ENCODE measurements at regions not wholly inside any gene's neighbourhood (a gene's known extent, or its start where the extent isn't known, plus 50 kb on each side); places are given as distances from the start of the nearest gene placed in this dataset.
A peak's percentile ranks its signal among the peaks of the same experiment; 100 is the strongest.

DNA sequence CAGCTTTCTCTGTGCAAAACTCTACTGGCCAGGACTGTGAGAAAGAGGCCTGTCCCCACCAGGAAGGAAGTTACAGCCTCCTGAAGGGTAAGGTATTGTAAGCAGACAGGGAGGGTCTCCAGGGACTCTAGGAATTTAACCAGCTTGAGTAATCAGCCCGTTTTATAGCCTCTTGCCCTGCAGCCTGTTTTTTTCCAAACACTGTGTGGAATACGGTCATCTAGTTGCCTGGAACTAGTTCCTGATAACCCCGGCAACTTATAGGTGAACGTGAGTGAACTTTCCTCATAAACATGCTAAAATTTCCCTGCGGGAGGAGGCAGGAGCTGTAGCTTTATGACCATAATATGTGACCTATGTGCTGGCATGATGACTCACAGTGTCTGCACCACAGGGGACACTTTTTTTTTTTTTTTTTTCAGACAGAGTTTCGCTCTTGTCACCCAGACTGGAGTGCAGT, 60.1 kb upstream of the DAZL start:
- BruUV-seq (replicated peaks), result no TSS peak
- Histone ChIP-seq H3K27ac (ENCODE audit: low read depth, low read length) (no peak overlapping the region), H2AFZ (ENCODE audit: low read depth, low read length, poor library complexity, severe bottlenecking) (peak overlapping the region; percentile 72), H3K4me1 (ENCODE audit: control insufficient read depth in 1 of 2, insufficient read depth in 2 of 2, low read length in 2 of 2) (peaks cover 3 to 14% of the 10 kb centered on the region in 2 experiments; a peak in 2 of 4 replicates), H4K20me1 (ENCODE audit: insufficient read depth) (no peaks in the 10 kb centered on the region), H3K4me2 (ENCODE audit: low read length) (peak overlapping the region; percentile 70), H3K9ac (ENCODE audit: low read length) (no peak overlapping the region), H3K36me3 (ENCODE audit: control insufficient read depth in 1 of 2, insufficient read depth in 2 of 2, low read length in 2 of 2) (no peaks in the 10 kb centered on the region), H3K79me2 (ENCODE audit: insufficient read depth, low read length) (no peaks in the 10 kb centered on the region), H3K27me3 (ENCODE audit: insufficient read depth, low read length) (no peaks in the 10 kb centered on the region), H3K4me3 (replicated peaks in 1 of 2; ENCODE audit: low read depth in 1 of 2, low read length in 2 of 2) (peak overlapping the region in 1 of 2 experiments; percentile 25; a peak in 2 of 4 replicates), H3K9me3 (ENCODE audit: control insufficient read depth in 1 of 2, insufficient read depth in 1 of 2, low read depth in 1 of 2, low read length in 2 of 2) (no peaks in the 10 kb centered on the region), H3K9me2 (ENCODE audit: insufficient read depth) (no peaks in the 10 kb centered on the region)
- ATAC-seq, result peak; percentile 65
- RAD21 ChIA-PET (ENCODE audit: low non-redundant PET in 1 of 2, low total read pairs in 2 of 2, uncharacterized antibody in 2 of 2, unreplicated experiment in 2 of 2), result no interaction called here
- POLR2A ChIA-PET, result no interaction called here
- peak; percentile 43 for DNase-seq (ENCODE audit: low read depth, low spot score)
- intact Hi-C loops (cut with micrococcal nuclease), result no loop called here
- peak; percentile 68 for TF ChIP-seq FOSL1 (IDR thresholded peaks at IDR 0.05; ENCODE audit: low read depth)
- no peak for TF ChIP-seq POLR2AphosphoS5 (IDR thresholded peaks at IDR 0.05; ENCODE audit: low read depth, low read length)
- no peak for TF ChIP-seq ELF1 (IDR thresholded peaks at IDR 0.05; ENCODE audit: borderline replicate concordance, low read depth)
- CTCF ChIA-PET, result no interaction called here

DNA sequence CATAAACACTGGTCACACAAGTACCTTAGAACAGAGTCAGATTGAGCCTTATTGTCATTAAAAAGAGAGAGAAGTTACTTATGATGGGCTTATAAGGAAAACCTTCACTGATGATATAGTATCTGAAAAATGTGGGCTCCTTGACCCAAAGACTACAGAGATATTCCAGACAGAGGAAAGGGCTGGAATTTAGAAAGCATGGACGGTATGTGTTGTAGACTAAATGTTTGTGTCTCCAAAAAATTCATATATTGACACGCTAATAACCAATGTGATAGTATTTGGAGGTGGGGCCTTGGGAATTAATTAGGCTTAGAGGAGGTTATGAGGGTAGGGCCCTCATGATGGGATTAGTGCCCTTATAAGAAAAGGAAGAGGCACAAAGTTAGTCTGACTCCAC, 61.0 kb upstream of the DAZL start:
- H3K4me2 ChIP-seq (ENCODE audit: low read length), result no peak overlapping the region; the same call in 1 of the 2 replicates
- H2AFZ ChIP-seq (ENCODE audit: low read depth, low read length, poor library complexity, severe bottlenecking), result no peak overlapping the region
- ChIA-PET RAD21 (ENCODE audit: low non-redundant PET in 1 of 2, low total read pairs in 2 of 2, uncharacterized antibody in 2 of 2, unreplicated experiment in 2 of 2) (no interaction called here), CTCF (no interaction called here), POLR2A (no interaction called here)
- TF ChIP-seq EGR1 (IDR thresholded peaks at IDR 0.05; ENCODE audit: low read depth) (no peak), JUND (IDR thresholded peaks at IDR 0.05) (no peak), TCF7L2 (IDR thresholded peaks at IDR 0.05; ENCODE audit: borderline replicate concordance, extremely low read depth, insufficient read depth, insufficient read length) (no peak)
- TF ChIP-seq, protein P1, sequence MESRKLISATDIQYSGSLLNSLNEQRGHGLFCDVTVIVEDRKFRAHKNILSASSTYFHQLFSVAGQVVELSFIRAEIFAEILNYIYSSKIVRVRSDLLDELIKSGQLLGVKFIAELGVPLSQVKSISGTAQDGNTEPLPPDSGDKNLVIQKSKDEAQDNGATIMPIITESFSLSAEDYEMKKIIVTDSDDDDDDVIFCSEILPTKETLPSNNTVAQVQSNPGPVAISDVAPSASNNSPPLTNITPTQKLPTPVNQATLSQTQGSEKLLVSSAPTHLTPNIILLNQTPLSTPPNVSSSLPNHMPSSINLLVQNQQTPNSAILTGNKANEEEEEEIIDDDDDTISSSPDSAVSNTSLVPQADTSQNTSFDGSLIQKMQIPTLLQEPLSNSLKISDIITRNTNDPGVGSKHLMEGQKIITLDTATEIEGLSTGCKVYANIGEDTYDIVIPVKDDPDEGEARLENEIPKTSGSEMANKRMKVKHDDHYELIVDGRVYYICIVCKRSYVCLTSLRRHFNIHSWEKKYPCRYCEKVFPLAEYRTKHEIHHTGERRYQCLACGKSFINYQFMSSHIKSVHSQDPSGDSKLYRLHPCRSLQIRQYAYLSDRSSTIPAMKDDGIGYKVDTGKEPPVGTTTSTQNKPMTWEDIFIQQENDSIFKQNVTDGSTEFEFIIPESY (IDR thresholded peaks at IDR 0.05; ENCODE audit: extremely low read depth, insufficient replicate concordance, low read length), result no peak
- intact Hi-C loops (cut with micrococcal nuclease), result no loop called here
- no peak for DNase-seq (ENCODE audit: low read depth, low spot score)
- no peaks in the 10 kb centered on the region for H3K9me3 ChIP-seq (ENCODE audit: control insufficient read depth in 1 of 2, insufficient read depth in 1 of 2, low read depth in 1 of 2, low read length in 2 of 2)
- no peaks in the 10 kb centered on the region for H4K20me1 ChIP-seq (ENCODE audit: insufficient read depth)
- no peaks in the 10 kb centered on the region for H3K36me3 ChIP-seq (ENCODE audit: control insufficient read depth in 1 of 2, insufficient read depth in 2 of 2, low read length in 2 of 2)
- no peak overlapping the region for H3K4me3 ChIP-seq (replicated peaks in 1 of 2; ENCODE audit: low read depth in 1 of 2, low read length in 2 of 2)
- H3K27me3 ChIP-seq (ENCODE audit: insufficient read depth, low read length), result no peaks in the 10 kb centered on the region
- no peak overlapping the region for H3K9ac ChIP-seq (ENCODE audit: low read length)
- peaks cover 3 to 14% of the 10 kb centered on the region in 2 experiments; a peak in 2 of 4 replicates for H3K4me1 ChIP-seq (ENCODE audit: control insufficient read depth in 1 of 2, insufficient read depth in 2 of 2, low read length in 2 of 2)
- no peaks in the 10 kb centered on the region for H3K9me2 ChIP-seq (ENCODE audit: insufficient read depth)
- H3K79me2 ChIP-seq (ENCODE audit: insufficient read depth, low read length), result no peaks in the 10 kb centered on the region
- BruUV-seq (replicated peaks), result no TSS peak
- H3K27ac ChIP-seq (ENCODE audit: low read depth, low read length), result no peak overlapping the region
- no peak; the same call in 1 of the 2 replicates for ATAC-seq

All from HCT116 (cell line).